Stimulated activated CD4-positive, alpha-beta T cell treated with anti-CD3 and anti-CD28 coated beads, Interleukin-12 subunit alpha, Interleukin-12 subunit beta, amount 100 ng/mL, for 4 hours (primary cell): ENCODE measurements at regions not wholly inside any gene's neighbourhood (a gene's known extent, or its start where the extent isn't known, plus 50 kb on each side); places are given as distances from the start of the nearest gene placed in this dataset.

Source experiments
- DNase-seq: peaks from one replicate; pipeline ENCODE4 v3.0.0-alpha.2; 2020

DNA sequence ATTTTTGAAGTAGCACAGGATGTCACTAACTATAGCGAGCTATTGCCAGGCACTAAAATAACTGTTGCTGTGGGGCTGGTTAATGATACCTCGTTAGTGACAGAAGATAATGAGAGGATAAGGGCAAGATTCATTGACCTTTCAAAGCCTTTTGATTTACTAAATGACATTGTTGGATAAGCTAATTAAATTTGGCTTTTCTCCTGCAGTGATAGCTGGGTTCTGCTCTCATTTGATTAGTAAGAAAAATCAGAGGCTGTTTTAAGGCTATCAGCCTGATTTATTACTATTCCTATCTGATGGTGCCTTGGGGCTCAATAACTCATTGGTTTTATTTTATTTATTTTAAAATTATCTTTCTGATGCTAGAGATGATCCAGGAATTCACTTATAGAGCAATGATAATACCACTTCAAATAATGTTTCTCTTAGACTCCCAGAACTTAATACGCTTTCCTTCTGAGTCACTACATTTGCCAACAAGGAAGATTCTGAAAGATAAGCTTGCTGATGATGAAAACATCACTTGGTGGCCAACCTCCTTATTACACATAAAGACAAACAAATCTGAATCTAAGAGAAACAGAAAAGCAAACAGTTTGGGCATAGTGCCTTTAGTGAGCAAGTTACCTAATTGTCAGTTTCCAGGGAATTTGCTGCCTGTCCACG is 501.3 kb upstream of the ARGLU1 start:
- DNase-seq: no peak

GRCh38 chr13:107067381-107067780 is 499.4 kb upstream of the ARGLU1 start:
- DNase-seq: no peak

GRCh38 chr13:107066355-107066754 is 498.4 kb upstream of the ARGLU1 start:
- DNase-seq: no peak

DNA sequence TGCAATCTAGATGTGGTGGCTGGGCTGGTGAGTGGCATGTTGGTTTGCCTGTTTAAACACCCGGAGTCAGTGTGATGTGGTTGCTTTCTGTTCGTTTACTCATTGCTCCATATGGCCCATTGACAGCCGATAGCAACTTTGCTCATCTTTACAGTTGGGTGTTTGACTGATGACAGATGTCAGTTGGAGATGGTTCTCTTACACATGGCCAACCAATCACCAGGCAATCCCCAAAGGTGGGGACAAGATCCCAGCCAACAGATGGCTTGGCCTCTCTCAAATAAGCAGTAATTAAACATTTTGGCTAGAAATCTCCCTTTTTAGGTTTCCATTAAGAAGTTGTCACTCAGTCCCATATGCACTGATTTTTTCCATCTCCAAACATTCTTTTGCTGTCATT is 497.1 kb upstream of the ARGLU1 start:
- DNase-seq: no peak

DNA sequence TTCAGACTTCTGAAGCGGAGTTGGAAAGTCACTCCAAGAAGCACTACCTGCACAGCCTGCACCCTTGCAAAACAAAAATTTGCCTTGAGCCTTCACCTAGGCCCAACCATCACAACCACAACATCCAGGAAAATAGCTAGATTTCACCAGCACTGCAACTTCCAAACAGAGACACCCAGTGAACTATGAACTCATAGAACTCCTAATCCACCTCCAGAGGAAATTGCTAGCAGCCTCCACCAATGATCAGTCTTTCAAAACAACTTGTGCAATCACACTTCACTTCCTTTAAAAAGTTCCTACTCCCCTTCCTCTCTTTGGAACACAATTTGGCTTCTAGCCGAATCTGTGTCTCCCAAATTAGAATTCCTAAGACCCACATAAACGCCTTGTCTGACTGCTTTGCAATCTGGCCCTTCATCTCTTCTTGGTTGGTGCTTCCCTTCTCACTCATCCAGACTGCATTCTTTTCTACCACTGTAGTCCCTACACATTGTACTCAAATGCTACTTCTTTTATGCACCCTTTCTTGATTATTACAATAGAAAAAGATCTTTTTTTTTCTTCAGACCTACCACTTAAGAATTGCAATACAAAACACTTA is 489.2 kb upstream of the ARGLU1 start:
- no peak for DNase-seq

DNA sequence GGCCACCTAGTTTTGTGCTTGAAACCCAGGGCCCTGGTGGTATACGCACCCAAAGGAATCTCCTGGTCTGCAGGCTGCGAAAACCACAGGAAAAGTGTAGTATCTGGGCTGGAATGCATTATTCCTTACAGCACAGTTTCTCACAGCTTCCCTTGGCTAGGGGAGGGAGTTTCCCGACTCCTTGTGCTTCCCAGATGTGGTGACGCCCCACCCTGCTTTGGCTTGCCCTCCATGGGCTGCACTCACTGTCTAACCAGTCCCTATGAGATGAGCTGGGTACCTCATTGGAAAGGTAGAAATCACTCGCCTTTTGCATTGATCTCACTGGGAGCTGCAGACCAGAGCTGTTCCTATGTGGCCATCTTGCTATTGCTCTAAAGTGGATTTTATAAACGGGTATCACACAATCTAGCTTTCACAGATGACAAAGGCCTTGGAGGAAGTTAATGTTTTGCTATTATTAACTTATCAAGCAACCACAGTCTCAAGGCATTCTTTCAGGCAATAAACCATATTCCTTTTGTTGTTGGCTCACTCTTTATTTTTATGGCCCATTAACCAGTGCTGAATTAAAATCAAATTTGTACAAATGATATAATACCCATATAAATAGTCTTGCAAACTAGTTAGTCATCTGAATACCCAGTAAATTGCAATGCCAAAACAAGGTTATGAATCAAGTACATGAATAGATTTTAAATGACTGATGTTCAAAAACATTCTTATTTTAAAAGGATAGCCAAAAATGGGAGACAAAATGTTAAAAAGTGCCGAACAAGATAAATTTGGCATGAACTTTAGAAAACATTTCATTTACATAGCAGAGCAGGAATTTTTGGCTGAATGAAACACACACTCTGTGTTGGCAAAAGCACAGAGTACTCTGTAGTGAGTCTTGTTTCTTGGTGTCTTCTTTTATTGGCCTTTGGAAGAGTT is 475.4 kb upstream of the ARGLU1 start:
- no peak for DNase-seq

- no peak for DNase-seq
Measured at GRCh38 chr13:107035778-107036177, 467.8 kb upstream of the ARGLU1 start.

DNA sequence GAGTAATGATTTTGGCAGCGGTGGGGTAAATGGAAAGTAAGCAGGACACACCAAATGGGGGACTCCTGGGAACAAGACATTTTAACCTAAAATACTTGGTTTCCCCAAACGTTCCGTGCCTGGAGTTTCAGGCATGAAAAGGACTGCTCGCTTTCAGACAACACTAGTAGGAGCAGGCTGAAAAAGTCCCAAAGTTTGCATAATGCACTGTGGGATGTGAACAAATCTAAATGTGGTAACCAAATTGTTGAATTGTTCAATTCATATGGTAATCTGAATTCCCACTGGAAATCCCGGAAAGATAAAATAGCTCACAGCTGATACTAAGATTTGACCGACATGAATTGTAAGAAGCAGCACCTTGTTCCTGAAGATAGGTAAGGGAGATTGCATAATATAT is 467.2 kb upstream of the ARGLU1 start:
- no peak for DNase-seq

GRCh38 chr13:107034236-107034872 is 466.4 kb upstream of the ARGLU1 start:
- no peak for DNase-seq

DNA sequence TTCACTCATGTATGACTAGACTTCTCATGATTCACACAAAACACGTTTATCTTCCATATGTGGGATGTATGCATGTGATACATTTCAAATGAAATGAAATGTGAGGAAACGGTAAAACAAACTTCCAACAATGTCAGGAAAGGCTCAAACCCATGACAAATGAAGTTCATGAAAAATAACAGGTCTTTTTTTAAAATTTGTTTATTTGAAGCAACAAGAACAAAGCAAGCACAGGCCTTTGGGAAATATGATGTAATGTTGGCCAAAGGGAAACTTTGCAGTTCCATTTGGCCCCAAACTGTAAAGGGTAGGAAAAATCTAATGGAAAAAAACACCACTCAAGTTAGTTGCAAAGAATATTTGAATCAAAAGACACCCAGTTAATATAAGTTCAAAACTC is 463.8 kb upstream of the ARGLU1 start:
- DNase-seq: no peak

GRCh38 chr13:107028751-107029150 is 460.8 kb upstream of the ARGLU1 start:
- no peak for DNase-seq

- no peak for DNase-seq
Measured at GRCh38 chr13:107025991-107026390, 458.1 kb upstream of the ARGLU1 start.

DNA sequence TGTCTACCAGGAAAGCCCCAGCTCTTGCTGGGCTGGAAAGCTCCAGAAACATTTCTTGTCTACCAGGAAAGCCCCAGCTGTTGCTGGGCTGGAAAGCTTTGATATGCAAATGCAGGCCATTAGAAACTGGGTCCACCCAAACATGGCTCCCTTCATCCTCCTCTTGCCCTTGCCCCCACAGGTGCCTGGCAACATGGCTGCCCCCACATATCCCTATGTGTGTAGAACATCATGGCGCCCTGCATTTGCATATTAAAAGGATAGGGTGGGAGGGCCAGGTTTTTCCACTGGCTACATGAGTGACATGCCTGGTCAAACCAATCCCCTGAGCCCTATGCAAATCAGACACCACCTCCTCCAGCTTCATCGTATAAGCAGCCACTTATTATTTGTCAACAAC is 455.4 kb upstream of the ARGLU1 start:
- DNase-seq: no peak

GRCh38 chr13:107020393-107020792 is 452.5 kb upstream of the ARGLU1 start:
- DNase-seq: no peak

GRCh38 chr13:107018285-107018684 is 450.3 kb upstream of the ARGLU1 start:
- no peak for DNase-seq

DNA sequence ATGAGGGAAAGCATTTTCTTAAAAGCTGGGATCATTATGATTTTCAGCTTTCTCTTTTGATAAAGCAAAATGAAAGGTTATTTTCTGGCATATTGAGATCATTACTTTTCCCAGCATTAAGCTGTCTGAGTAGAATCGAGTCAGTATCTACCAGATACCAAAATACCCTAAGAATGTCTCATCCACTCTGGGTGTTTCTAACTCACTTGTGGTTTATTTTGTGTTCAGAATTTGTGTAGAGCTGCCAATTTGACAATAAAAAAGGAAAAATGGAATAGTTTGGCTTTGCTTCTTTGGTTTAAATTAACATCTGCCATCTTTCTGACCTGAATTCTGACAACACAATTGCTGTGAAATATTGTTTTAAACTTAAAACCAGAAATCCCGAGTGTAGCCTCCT is 438.7 kb upstream of the ARGLU1 start:
- no peak for DNase-seq

GRCh38 chr13:107005577-107005976 is 437.6 kb upstream of the ARGLU1 start:
- no peak for DNase-seq

DNA sequence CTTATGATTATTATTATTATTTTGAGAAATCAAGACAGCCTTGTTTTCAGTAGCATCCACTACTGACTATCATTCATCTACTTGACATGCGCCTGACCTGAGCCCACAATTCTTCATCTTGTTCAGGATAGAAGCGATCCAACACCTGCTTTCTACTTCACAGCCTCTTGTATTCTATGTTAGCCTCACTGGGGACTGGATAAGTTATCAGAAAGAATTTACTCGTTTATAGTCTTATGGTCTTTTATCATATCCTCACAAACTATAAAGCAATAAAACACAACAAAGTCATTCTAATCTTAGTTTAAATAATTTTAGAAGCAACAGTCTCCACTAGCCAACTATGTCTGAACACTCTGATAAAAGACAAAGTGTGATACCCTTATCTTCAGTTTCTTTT is 436.0 kb upstream of the ARGLU1 start:
- DNase-seq: no peak

DNA sequence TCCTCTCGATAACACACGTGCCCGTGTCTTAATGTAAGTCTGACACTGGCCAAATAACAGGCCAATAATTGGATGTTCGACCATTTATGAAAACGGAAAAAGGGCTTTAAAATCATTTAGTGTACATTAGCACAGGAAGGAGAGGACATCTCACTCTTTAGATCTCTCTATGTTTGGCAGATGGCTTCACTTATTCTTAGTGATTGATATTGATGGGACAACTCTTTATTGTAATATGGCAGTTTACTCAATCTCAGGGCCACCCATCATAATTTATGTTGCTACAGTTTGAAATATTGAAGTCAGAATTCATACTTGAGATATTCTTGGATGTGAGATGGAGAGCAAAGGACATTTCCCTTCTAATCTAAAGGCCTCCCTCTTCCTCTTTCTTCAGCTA is 430.7 kb upstream of the ARGLU1 start:
- DNase-seq: no peak

- no peak for DNase-seq
Measured at GRCh38 chr13:106997696-106998095, 429.8 kb upstream of the ARGLU1 start.

DNA sequence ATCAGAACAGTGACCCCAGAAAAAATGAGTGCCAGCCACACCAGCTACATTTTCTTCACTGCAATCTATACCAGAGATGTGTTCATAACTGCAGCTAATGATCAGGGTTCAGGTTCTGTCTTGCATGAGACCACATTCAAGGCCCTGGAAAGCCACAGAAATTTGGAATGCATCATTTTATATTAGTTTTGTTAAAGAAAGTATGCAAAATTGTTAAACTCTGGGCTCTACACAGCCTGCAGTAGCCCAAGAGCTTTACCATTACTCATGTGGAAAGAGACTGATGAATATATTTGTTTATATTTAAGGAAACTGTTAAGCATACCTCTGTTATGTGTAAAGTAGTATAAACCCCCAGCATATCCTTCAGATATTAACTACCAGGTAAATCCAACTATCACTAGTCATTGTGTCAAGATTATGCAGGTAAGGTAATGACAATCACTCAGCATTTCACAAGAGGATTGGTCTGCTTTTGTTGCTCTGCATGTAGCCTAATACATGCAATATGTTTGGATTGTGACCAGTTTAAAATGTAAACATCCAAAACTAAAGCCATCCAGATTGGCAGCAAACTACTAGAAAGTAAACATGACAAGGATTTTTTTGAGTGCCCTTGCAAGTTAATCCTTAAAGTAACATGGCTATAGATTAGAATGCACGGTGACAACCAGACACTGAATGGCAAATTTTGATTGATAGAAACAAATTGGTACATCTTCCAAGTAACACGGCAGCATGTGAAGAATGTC is 429.1 kb upstream of the ARGLU1 start:
- no peak for DNase-seq

- DNase-seq: no peak
Measured at GRCh38 chr13:106990594-106990993, 422.7 kb upstream of the ARGLU1 start.

DNA sequence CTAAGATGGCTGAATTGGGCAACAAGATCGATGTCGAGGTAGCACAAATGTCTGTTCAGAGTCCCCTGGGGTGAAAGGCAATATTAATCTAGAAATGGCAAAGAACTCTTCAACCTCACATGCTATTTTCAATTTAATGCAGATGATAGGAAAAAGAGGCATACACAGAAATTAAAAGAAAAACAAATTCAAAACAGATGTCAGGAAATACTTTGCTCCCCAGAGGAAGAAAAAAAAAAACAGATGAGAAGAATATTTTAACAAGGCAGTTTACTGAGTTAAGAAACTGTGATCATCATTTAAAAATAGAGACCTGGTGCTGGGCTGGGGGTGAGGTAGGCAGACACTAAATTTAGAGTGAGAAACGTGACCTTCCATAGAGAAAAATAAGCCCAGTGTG is 421.9 kb upstream of the ARGLU1 start:
- no peak for DNase-seq
